Effector memory CD4-positive, alpha-beta T cell (primary cell): ENCODE measurements at regions not wholly inside any gene's neighbourhood (a gene's known extent, or its start where the extent isn't known, plus 50 kb on each side); places are given as distances from the start of the nearest gene placed in this dataset.

Experiments
- DNase-seq, 3 donors: peaks; one replicate each; pipeline ENCODE4 v3.0.0-alpha.2; 2020
- H3K27ac ChIP-seq: 2 replicates; pipeline ENCODE4 v1.7.0; 2013; ENCODE audit warnings: mild to moderate bottlenecking, low read length, moderate library complexity; ENCODE audit not compliant: insufficient read depth, poor library complexity, severe bottlenecking
- H3K27me3 ChIP-seq: replicated peaks from 2 replicates; pipeline ENCODE4 v1.7.0; 2013; ENCODE audit warnings: mild to moderate bottlenecking, low read length; ENCODE audit not compliant: insufficient read depth, control insufficient read depth, poor library complexity, severe bottlenecking
- H3K36me3 ChIP-seq: 2 replicates; pipeline ENCODE4 v1.7.0; 2013; ENCODE audit warnings: mild to moderate bottlenecking, low read length, moderate library complexity; ENCODE audit not compliant: control insufficient read depth, insufficient read depth
- H3K4me1 ChIP-seq: 2 replicates; pipeline ENCODE4 v1.7.0; 2013; ENCODE audit warnings: low read length, mild to moderate bottlenecking; ENCODE audit not compliant: control insufficient read depth, insufficient read depth, poor library complexity, severe bottlenecking
- H3K4me3 ChIP-seq: 2 replicates; pipeline ENCODE4 v1.7.0; 2013; ENCODE audit warnings: low read length, low read depth, mild to moderate bottlenecking; ENCODE audit not compliant: insufficient read depth, poor library complexity, severe bottlenecking
- H3K9me3 ChIP-seq: 2 replicates; pipeline ENCODE4 v1.7.0; 2013; ENCODE audit warnings: mild to moderate bottlenecking, low read length, moderate library complexity; ENCODE audit not compliant: control insufficient read depth

DNA sequence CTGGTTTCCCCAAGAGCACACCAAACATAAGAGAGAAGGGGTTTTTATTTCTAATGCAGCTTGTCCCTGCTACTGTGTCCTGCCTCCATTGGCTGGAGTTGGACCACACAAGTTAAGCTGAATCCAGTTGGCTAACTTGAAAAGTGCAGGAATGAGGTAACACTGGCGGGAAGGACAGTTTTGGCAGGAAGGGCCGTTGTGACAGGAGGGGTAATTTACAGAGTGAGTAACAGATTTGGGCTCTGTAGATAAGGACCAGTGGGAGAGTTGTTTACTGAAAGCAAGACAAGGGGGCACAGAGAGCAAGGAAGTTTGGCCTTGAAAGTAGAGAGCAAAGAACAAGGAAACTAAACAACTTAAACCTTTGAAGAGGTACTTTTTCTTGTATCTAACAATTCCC, 1623.3 kb upstream of the RAG2 start:
- H3K4me3 ChIP-seq = no peak overlapping the region
- H3K4me1 ChIP-seq = no peaks in the 10 kb centered on the region
- no peaks in the 10 kb centered on the region for H3K27me3 ChIP-seq
- no peak for DNase-seq
- H3K9me3 ChIP-seq = no peaks in the 10 kb centered on the region
- H3K36me3 ChIP-seq = no peaks in the 10 kb centered on the region
- no peak overlapping the region for H3K27ac ChIP-seq

DNA sequence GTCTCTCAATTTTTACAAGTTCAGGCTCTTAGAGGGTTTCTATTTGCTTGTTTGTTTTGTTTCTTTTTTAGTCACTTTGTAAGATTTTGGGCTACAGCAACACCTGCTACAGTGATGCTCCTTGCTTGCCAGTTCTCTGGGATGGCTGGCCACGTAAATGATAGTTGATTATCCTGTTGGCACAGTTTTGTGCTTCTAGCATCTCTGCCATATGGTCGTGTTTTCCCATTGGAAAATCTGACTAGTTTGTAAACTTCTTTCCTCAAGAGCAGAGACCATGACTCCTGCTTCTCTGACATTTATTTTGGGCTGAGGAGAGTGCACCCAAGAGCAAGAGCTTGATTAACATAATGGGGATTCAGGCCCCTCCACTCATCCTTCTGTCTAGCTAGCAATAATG, 1621.6 kb upstream of the RAG2 start:
- H3K36me3 ChIP-seq = no peaks in the 10 kb centered on the region
- no peak overlapping the region for H3K4me3 ChIP-seq
- DNase-seq = no peak
- H3K9me3 ChIP-seq = no peaks in the 10 kb centered on the region
- H3K4me1 ChIP-seq = no peaks in the 10 kb centered on the region
- no peak overlapping the region for H3K27ac ChIP-seq
- H3K27me3 ChIP-seq = no peaks in the 10 kb centered on the region

DNA sequence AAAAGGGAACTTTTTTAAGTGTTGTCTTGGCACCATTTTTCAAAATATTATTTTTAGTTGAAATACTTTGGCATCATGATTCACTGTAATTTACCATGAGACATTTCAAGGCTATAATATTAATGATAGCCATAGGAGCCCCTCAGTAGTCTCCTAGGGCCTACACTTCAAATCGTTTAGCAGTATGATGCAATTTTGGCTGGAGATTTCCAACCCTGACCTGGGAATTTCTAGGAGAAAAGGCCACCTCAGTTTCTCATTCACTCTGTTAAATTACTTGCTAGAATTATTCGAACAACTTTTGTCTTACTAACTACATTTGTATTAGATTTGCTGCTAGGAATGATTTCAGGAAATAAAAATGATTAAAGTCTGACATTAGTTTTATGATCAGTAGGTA, 1610.9 kb upstream of the RAG2 start:
- Histone ChIP-seq H3K4me1 (no peaks in the 10 kb centered on the region), H3K27ac (no peak overlapping the region), H3K36me3 (no peaks in the 10 kb centered on the region), H3K9me3 (no peaks in the 10 kb centered on the region), H3K4me3 (no peak overlapping the region), H3K27me3 (no peaks in the 10 kb centered on the region)
- no peak for DNase-seq

DNA sequence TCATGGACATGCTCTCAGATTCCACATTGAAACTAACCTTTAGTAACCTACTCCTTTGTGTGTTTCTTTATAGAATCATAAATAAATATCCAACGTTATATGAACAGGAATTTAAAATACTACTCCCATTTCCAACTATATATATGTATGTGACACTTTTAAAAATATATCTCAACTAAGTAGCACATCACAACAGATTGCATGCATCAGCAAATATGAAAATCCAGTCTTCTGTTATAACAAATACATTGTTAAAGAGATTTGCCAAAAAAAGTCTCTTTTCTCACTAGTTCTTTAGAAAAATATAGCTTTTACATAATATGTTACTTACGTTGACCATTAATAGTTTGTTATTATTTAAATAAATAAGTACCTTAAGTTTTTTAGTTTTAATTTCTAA, 1608.6 kb upstream of the RAG2 start:
- H3K9me3 ChIP-seq = no peaks in the 10 kb centered on the region
- DNase-seq = no peak
- no peaks in the 10 kb centered on the region for H3K4me1 ChIP-seq
- H3K36me3 ChIP-seq = no peaks in the 10 kb centered on the region
- no peaks in the 10 kb centered on the region for H3K27me3 ChIP-seq
- no peak overlapping the region for H3K27ac ChIP-seq
- no peak overlapping the region for H3K4me3 ChIP-seq

DNA sequence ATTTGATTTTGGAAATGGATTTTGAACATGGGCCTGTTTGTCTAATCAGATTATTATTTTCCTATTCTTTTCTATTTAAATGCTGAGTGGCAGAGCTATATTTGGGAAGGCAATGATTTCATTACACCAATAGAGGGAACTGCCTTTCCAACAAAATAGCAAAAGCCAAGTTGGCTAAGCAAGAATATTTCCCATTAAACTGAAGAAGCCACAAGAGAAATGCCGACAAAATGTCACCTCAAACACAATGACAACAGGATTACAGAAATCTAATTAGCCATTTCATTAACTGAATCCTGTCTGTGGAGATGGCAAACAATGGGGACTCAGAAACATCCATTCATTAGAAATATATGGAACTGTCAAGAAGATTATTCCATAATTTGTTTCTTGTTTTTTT, 1593.1 kb upstream of the RAG2 start:
- H3K9me3 ChIP-seq = no peaks in the 10 kb centered on the region
- H3K4me1 ChIP-seq = no peaks in the 10 kb centered on the region
- no peak overlapping the region for H3K4me3 ChIP-seq
- no peak overlapping the region for H3K27ac ChIP-seq
- no peaks in the 10 kb centered on the region for H3K27me3 ChIP-seq
- DNase-seq = no peak
- H3K36me3 ChIP-seq = no peaks in the 10 kb centered on the region

DNA sequence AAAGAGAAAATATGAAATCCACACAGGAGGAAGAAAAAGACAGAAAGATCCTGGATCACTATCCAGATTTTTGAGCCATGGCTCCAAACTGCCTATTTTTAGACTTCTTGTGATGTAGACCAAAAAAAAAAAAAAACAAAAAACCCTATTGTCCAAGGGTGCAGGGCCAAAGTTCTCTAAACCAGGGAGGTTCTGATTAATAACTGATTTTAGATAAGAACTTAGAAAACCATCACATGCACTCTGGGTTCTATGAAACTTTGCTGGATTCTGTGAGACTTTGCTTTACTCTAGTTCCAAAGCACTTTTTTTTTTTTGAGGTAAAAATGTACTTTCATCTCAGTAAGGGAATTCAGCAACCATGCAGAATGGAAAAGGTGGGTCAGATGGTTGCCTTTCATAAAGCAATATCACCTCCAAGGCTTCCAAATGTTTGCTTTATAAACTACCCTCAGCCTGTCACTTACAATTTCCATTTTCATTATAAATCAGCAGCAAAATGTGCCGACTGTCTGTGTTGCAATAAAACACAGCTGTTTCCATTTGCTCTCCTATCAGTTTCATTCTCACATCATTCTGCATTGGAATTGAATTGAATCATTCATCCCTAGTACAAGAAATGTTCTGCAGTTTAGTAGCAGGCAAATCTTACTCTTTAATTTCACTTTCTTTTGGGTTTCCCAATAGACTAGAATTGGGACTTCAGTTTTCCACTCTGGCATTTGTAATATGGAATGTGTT, 1584.3 kb upstream of the RAG2 start:
- H3K4me1 ChIP-seq = no peaks in the 10 kb centered on the region
- no peak overlapping the region for H3K27ac ChIP-seq
- H3K27me3 ChIP-seq = no peaks in the 10 kb centered on the region
- DNase-seq = no peak
- H3K36me3 ChIP-seq = no peaks in the 10 kb centered on the region
- no peaks in the 10 kb centered on the region for H3K9me3 ChIP-seq
- no peak overlapping the region for H3K4me3 ChIP-seq

DNA sequence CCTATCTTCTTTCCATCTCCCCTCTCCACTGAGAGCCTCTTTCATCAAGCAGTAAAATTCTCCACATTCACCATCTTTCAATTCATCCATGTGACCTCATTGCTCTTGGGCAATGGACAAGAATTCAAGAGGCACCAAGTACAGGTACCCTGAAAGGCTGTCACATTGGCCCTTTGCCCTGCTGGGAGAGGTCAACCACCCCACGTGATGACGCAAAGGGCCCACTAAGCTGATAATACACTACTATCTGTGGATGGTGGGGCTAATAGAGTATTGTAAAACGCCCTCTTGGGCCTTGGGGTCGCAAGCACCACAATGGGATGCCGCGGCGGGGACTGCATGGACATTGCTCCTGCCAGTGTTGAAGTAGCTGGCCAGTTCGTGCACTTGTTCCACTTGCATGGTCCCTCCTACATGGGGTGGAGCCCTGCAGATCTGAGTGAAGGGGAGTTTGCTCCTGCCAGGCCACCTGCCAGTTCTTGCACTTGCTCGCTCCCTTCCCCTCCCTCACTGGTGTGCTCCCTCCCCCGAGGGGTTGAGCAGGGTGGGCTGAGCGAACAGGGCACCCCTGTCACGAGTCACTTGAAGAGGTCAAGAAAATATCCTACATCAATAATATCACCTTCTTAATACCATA, 1578.8 kb upstream of the RAG2 start:
- Histone ChIP-seq H3K27me3 (no peaks in the 10 kb centered on the region), H3K36me3 (no peaks in the 10 kb centered on the region), H3K4me3 (no peak overlapping the region), H3K27ac (no peak overlapping the region), H3K4me1 (no peaks in the 10 kb centered on the region), H3K9me3 (no peaks in the 10 kb centered on the region)
- DNase-seq = no peak

DNA sequence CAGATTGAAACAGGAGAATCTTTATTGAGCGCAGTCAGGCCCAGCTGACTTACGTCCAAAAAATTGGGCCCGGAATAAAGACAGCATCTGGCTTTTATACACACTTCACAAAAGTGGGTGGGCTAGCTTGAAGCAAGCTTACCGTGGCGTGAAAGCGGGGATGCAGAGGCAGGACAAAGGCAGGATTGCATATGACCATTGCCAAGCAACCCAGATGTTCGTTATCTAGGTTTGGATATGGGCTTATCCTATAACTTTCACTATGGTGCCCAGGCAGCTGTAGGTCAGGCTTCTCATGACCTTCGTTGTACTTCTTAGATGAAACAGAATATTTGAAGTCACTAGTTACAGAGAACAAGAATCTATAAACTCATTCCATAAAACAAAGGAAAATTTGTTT, 1575.6 kb upstream of the RAG2 start:
- Histone ChIP-seq H3K9me3 (no peaks in the 10 kb centered on the region), H3K27me3 (no peaks in the 10 kb centered on the region), H3K4me1 (no peaks in the 10 kb centered on the region), H3K27ac (no peak overlapping the region), H3K4me3 (no peak overlapping the region), H3K36me3 (no peaks in the 10 kb centered on the region)
- no peak for DNase-seq

DNA sequence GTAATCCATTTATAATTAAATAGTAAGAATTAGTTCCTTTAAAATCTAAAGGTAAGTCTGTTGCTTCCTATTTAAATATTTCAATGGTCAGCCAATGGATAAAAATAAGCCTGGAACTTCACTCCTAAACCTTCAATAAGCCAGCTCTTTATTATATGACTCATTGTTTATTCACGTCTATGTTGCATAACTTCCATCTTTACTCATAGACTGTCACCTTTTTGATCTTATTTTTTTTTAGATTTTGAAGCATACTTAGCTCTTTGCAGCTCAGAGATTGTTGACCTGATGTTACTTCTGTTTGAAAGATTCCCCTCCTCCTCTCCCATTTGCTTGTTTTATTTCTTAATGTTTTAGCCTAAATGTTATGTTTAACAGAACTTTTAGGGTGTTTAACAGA, 1571.2 kb upstream of the RAG2 start:
- no peak overlapping the region for H3K27ac ChIP-seq
- H3K4me1 ChIP-seq = no peaks in the 10 kb centered on the region
- H3K4me3 ChIP-seq = no peak overlapping the region
- no peaks in the 10 kb centered on the region for H3K27me3 ChIP-seq
- H3K36me3 ChIP-seq = no peaks in the 10 kb centered on the region
- no peaks in the 10 kb centered on the region for H3K9me3 ChIP-seq
- DNase-seq = no peak

DNA sequence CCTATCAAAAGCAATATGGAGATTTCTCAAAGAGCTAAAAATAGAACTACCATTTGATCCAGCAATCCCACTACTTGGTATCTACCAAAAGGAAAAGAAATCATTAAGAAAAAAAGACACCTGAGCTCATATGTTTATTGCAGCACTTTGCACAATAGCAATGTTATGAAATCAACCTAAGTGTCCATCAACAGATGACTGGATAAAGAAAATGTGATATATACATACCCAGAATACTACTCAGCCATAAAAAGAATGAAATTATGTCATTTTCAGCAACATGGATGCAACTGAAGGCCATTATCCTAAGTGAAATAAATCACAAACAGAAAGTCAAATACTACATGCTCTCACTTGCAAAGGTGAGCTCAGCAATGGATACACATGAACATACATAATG, 1565.5 kb upstream of the RAG2 start:
- no peaks in the 10 kb centered on the region for H3K36me3 ChIP-seq
- DNase-seq = no peak
- no peaks in the 10 kb centered on the region for H3K9me3 ChIP-seq
- no peaks in the 10 kb centered on the region for H3K4me1 ChIP-seq
- H3K27me3 ChIP-seq = no peaks in the 10 kb centered on the region
- no peak overlapping the region for H3K27ac ChIP-seq
- no peak overlapping the region for H3K4me3 ChIP-seq
